ENCODE measurements at regions not wholly inside any gene's neighbourhood (a gene's known extent, or its start where the extent isn't known, plus 50 kb on each side); places are given as distances from the start of the nearest gene placed in this dataset.

GRCh38 chr10:2964632-2965296, 102.6 kb upstream of the PFKP start:
- Histone ChIP-seq H3K4me1 (ENCODE audit: insufficient read depth, poor library complexity, severe bottlenecking) (no peaks in the 10 kb centered on the region), H3K4me3 (ENCODE audit: severe bottlenecking) (no peak overlapping the region), H3K27ac (ENCODE audit: poor library complexity, severe bottlenecking) (no peak overlapping the region), H3K27me3 (ENCODE audit: insufficient read depth, poor library complexity, severe bottlenecking) (no peaks in the 10 kb centered on the region), H3K9me3 (ENCODE audit: severe bottlenecking) (no peaks in the 10 kb centered on the region), H3K36me3 (ENCODE audit: low read depth) (no peaks in the 10 kb centered on the region)
- no peak for ATAC-seq (ENCODE audit: low read depth)
- no peak for DNase-seq (ENCODE audit: low spot score)
- TF ChIP-seq CTCF (IDR thresholded peaks at IDR 0.05; ENCODE audit: poor library complexity, severe bottlenecking) = no peak

- Histone ChIP-seq H3K36me3 (ENCODE audit: low read depth) (no peaks in the 10 kb centered on the region), H3K27ac (ENCODE audit: poor library complexity, severe bottlenecking) (no peak overlapping the region)
- DNase-seq (ENCODE audit: low spot score) = no peak
Measured at GRCh38 chr10:2963889-2964631, 103.3 kb upstream of the PFKP start.

GRCh38 chr10:2962194-2962593, 105.2 kb upstream of the PFKP start:
- Histone ChIP-seq H3K27me3 (ENCODE audit: insufficient read depth, poor library complexity, severe bottlenecking) (no peaks in the 10 kb centered on the region), H3K4me3 (ENCODE audit: severe bottlenecking) (no peak overlapping the region), H3K27ac (ENCODE audit: poor library complexity, severe bottlenecking) (no peak overlapping the region), H3K9me3 (ENCODE audit: severe bottlenecking) (no peaks in the 10 kb centered on the region), H3K36me3 (ENCODE audit: low read depth) (no peaks in the 10 kb centered on the region), H3K4me1 (ENCODE audit: insufficient read depth, poor library complexity, severe bottlenecking) (no peaks in the 10 kb centered on the region)
- ATAC-seq (ENCODE audit: low read depth) = no peak
- no peak for DNase-seq (ENCODE audit: low spot score)
- TF ChIP-seq CTCF (IDR thresholded peaks at IDR 0.05; ENCODE audit: poor library complexity, severe bottlenecking) = no peak

More at GRCh38 chr10:2963889-2964631, 103.3 kb upstream of the PFKP start:
- Histone ChIP-seq H3K27me3 (ENCODE audit: insufficient read depth, poor library complexity, severe bottlenecking) (no peaks in the 10 kb centered on the region), H3K9me3 (ENCODE audit: severe bottlenecking) (no peaks in the 10 kb centered on the region), H3K4me1 (ENCODE audit: insufficient read depth, poor library complexity, severe bottlenecking) (no peaks in the 10 kb centered on the region), H3K4me3 (ENCODE audit: severe bottlenecking) (no peak overlapping the region)
- TF ChIP-seq CTCF (IDR thresholded peaks at IDR 0.05; ENCODE audit: poor library complexity, severe bottlenecking) = no peak
- ATAC-seq (ENCODE audit: low read depth) = no peak

- Histone ChIP-seq H3K9me3 (ENCODE audit: severe bottlenecking) (no peaks in the 10 kb centered on the region), H3K4me3 (ENCODE audit: severe bottlenecking) (no peak overlapping the region), H3K27me3 (ENCODE audit: insufficient read depth, poor library complexity, severe bottlenecking) (no peaks in the 10 kb centered on the region), H3K4me1 (ENCODE audit: insufficient read depth, poor library complexity, severe bottlenecking) (no peaks in the 10 kb centered on the region), H3K36me3 (ENCODE audit: low read depth) (no peaks in the 10 kb centered on the region), H3K27ac (ENCODE audit: poor library complexity, severe bottlenecking) (no peak overlapping the region)
- ATAC-seq (ENCODE audit: low read depth) (no peak), DNase-seq (ENCODE audit: low spot score) (no peak)
- TF ChIP-seq CTCF (IDR thresholded peaks at IDR 0.05; ENCODE audit: poor library complexity, severe bottlenecking) = no peak
Measured at GRCh38 chr10:2958659-2959058, 108.7 kb upstream of the PFKP start.

- no peak overlapping the region for H3K4me3 ChIP-seq (ENCODE audit: severe bottlenecking)
- H3K36me3 ChIP-seq (ENCODE audit: low read depth) = no peaks in the 10 kb centered on the region
- ATAC-seq (ENCODE audit: low read depth) (no peak), DNase-seq (ENCODE audit: low spot score) (no peak)
- no peak for TF ChIP-seq CTCF (IDR thresholded peaks at IDR 0.05; ENCODE audit: poor library complexity, severe bottlenecking)
- H3K27me3 ChIP-seq (ENCODE audit: insufficient read depth, poor library complexity, severe bottlenecking) = no peaks in the 10 kb centered on the region
- H3K27ac ChIP-seq (ENCODE audit: poor library complexity, severe bottlenecking) = no peak overlapping the region
- H3K4me1 ChIP-seq (ENCODE audit: insufficient read depth, poor library complexity, severe bottlenecking) = no peaks in the 10 kb centered on the region
- H3K9me3 ChIP-seq (ENCODE audit: severe bottlenecking) = no peaks in the 10 kb centered on the region
Measured at GRCh38 chr10:2957785-2958184, 109.6 kb upstream of the PFKP start.

Measured in RWPE2 (cell line).